SK-N-SH treated with all-trans-retinoic acid at 6 μM for 48 hours (cell line): ENCODE measurements at regions not wholly inside any gene's neighbourhood (a gene's known extent, or its start where the extent isn't known, plus 50 kb on each side); places are given as distances from the start of the nearest gene placed in this dataset.

ENCODE experiments used
- ATAC-seq: fragments of 200-7000 bp; cut with Tn5 transposase; 3 replicates; pipeline ENCODE4 v1.9.1; 2020; ENCODE audit warnings: mild to moderate bottlenecking, moderate library complexity
- ARNTL ChIP-seq: fragments of 450-650 bp; formaldehyde crosslinking; IDR thresholded peaks from 2 replicates; pipeline ENCODE4 v1.5.0; 2020; ENCODE audit warnings: low read depth, mild to moderate bottlenecking, moderate library complexity, borderline replicate concordance
- CSDC2 ChIP-seq: fragments of 250-450 bp; sonication (Bioruptor Pico); IDR thresholded peaks from 2 replicates; pipeline ENCODE4 v1.5.0; 2020; ENCODE audit warnings: mild to moderate bottlenecking, moderate library complexity
- ESRRG ChIP-seq: fragments of 250-450 bp; sonication (Bioruptor Pico); IDR thresholded peaks from 2 replicates; pipeline ENCODE4 v1.6.1; 2021; ENCODE audit warnings: mild to moderate bottlenecking
- GLIS3 ChIP-seq: fragments of 250-450 bp; sonication (Bioruptor Pico); IDR thresholded peaks from 2 replicates; pipeline ENCODE4 v1.5.0; 2020; ENCODE audit warnings: mild to moderate bottlenecking, moderate library complexity
- ISL1 ChIP-seq: fragments of 250-450 bp; sonication (Bioruptor Pico); IDR thresholded peaks from 2 replicates; pipeline ENCODE4 v2.1.2; 2022; ENCODE audit warnings: mild to moderate bottlenecking, moderate library complexity
- PPARA ChIP-seq: fragments of 250-450 bp; sonication (Bioruptor Pico); IDR thresholded peaks from 2 replicates; pipeline ENCODE4 v1.5.0; 2020; ENCODE audit warnings: mild to moderate bottlenecking, borderline replicate concordance
- RARB ChIP-seq: fragments of 250-450 bp; sonication (Bioruptor Pico); IDR thresholded peaks from 2 replicates; pipeline ENCODE4 v1.8.0; 2021; ENCODE audit warnings: mild to moderate bottlenecking, moderate library complexity
- SNAI2 ChIP-seq: fragments of 250-450 bp; sonication (Bioruptor Pico); IDR thresholded peaks from 2 replicates; pipeline ENCODE4 v1.5.0; 2020; ENCODE audit warnings: mild to moderate bottlenecking, moderate library complexity
- TCF4 ChIP-seq: fragments of 250-450 bp; sonication (Bioruptor Pico); IDR thresholded peaks from 2 replicates; pipeline ENCODE4 v1.8.0; 2021; ENCODE audit warnings: mild to moderate bottlenecking, moderate library complexity, borderline replicate concordance
- TOX ChIP-seq: fragments of 250-450 bp; sonication (Bioruptor Pico); IDR thresholded peaks from 2 replicates; pipeline ENCODE4 v1.8.0; 2021; ENCODE audit warnings: mild to moderate bottlenecking, moderate library complexity, borderline replicate concordance
- ZC3H10 ChIP-seq: fragments of 250-450 bp; sonication (Bioruptor Pico); IDR thresholded peaks from 2 replicates; pipeline ENCODE4 v1.5.1; 2021; ENCODE audit warnings: mild to moderate bottlenecking, moderate library complexity
- ZFP3 ChIP-seq: fragments of 250-450 bp; sonication (Bioruptor Pico); IDR thresholded peaks from 2 replicates; pipeline ENCODE4 v1.5.0; 2020; ENCODE audit warnings: mild to moderate bottlenecking, moderate library complexity
- ZFP30 ChIP-seq: fragments of 450-650 bp; formaldehyde crosslinking; IDR thresholded peaks from 2 replicates; pipeline ENCODE4 v1.5.0; 2022; ENCODE audit warnings: mild to moderate bottlenecking, moderate library complexity
- ZNF565 ChIP-seq: fragments of 450-650 bp; formaldehyde crosslinking; conservative IDR thresholded peaks from 2 replicates; pipeline ENCODE4 v1.5.0; 2020; ENCODE audit warnings: low read depth, mild to moderate bottlenecking, moderate library complexity
- ZNF70 ChIP-seq: fragments of 450-650 bp; formaldehyde crosslinking; IDR thresholded peaks from 2 replicates; pipeline ENCODE4 v1.5.0; 2020; ENCODE audit warnings: mild to moderate bottlenecking, moderate library complexity
- ZNF8 ChIP-seq: fragments of 450-650 bp; formaldehyde crosslinking; IDR thresholded peaks from 2 replicates; pipeline ENCODE4 v1.5.0; 2020; ENCODE audit warnings: mild to moderate bottlenecking, moderate library complexity
- TF ChIP-seq, protein P1 (sequence below): fragments of 250-450 bp; sonication (Bioruptor Pico); IDR thresholded peaks from 2 replicates; pipeline ENCODE4 v1.8.0; 2021; ENCODE audit warnings: low read depth, mild to moderate bottlenecking, moderate library complexity, borderline replicate concordance
- TF ChIP-seq, protein P2 (sequence below): fragments of 250-450 bp; sonication (Bioruptor Pico); IDR thresholded peaks from 2 replicates; pipeline ENCODE4 v1.5.0; 2020; ENCODE audit warnings: mild to moderate bottlenecking, moderate library complexity
- TF ChIP-seq, protein P3 (sequence below): fragments of 250-450 bp; sonication (Bioruptor Pico); IDR thresholded peaks from 2 replicates; pipeline ENCODE4 v1.8.0; 2020; ENCODE audit warnings: mild to moderate bottlenecking, moderate library complexity, borderline replicate concordance
- TF ChIP-seq, protein P4 (sequence below): fragments of 250-450 bp; sonication (Bioruptor Pico); IDR thresholded peaks from 2 replicates; pipeline ENCODE4 v1.5.1; 2021; ENCODE audit warnings: mild to moderate bottlenecking, moderate library complexity
- TF ChIP-seq, protein P5 (sequence below): fragments of 250-450 bp; sonication (Bioruptor Pico); IDR thresholded peaks from 2 replicates; pipeline ENCODE4 v1.5.1; 2020; ENCODE audit warnings: low read depth, mild to moderate bottlenecking, moderate library complexity

DNA sequence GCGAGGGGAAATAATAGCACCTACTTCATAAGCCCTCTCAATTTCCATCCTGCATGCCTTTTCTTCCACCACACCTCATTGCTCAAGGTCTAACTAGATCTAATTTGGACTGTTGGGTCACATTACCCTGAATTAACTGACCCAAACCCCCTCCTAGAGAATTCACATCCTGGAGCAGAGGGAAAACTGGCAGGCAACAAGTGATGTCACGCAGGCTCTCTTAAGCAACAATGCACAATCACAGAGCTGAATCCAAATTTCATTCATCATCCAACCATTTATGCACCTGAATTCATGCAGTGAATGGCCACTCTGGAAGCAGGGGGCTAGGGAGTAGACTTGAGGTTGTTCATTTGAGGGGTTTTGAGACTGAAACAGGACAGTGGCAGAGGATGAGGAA, 107.7 kb upstream of the HUWE1 start:
- TF ChIP-seq, protein P1, sequence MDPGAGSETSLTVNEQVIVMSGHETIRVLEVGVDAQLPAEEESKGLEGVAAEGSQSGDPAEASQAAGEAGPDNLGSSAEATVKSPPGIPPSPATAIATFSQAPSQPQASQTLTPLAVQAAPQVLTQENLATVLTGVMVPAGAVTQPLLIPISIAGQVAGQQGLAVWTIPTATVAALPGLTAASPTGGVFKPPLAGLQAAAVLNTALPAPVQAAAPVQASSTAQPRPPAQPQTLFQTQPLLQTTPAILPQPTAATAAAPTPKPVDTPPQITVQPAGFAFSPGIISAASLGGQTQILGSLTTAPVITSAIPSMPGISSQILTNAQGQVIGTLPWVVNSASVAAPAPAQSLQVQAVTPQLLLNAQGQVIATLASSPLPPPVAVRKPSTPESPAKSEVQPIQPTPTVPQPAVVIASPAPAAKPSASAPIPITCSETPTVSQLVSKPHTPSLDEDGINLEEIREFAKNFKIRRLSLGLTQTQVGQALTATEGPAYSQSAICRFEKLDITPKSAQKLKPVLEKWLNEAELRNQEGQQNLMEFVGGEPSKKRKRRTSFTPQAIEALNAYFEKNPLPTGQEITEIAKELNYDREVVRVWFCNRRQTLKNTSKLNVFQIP = no peak
- ATAC-seq = no peak

DNA sequence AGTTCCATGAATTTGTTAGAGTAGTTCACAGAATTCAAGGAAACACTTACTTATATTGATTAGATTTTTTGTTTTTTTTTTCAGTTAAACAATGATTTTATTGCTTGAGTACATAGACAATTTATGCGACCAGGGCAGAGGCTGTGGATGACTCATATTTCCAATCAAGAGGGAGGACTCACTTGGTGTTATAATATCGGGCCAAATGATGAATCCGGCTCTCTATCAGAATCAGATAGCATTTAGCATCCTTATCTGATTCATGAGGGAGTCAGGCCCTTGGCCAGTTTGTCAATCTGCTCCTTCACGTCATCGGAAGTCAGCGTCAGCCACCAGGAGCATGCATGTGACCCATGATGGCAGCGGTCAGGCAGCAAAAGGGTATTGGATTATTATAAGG, 82.3 kb upstream of the HUWE1 start:
- TF ChIP-seq ESRRG (CRISPR knock-in tag) (no peak), ZNF8 (CRISPR knock-in tag) (no peak), RARB (CRISPR knock-in tag) (no peak), ZC3H10 (CRISPR knock-in tag) (no peak), ARNTL (no peak), ZNF565 (CRISPR knock-in tag) (no peak), ISL1 (CRISPR knock-in tag) (no peak), PPARA (CRISPR knock-in tag) (no peak), CSDC2 (CRISPR knock-in tag) (no peak), GLIS3 (CRISPR knock-in tag) (no peak)
- TF ChIP-seq, protein P2, sequence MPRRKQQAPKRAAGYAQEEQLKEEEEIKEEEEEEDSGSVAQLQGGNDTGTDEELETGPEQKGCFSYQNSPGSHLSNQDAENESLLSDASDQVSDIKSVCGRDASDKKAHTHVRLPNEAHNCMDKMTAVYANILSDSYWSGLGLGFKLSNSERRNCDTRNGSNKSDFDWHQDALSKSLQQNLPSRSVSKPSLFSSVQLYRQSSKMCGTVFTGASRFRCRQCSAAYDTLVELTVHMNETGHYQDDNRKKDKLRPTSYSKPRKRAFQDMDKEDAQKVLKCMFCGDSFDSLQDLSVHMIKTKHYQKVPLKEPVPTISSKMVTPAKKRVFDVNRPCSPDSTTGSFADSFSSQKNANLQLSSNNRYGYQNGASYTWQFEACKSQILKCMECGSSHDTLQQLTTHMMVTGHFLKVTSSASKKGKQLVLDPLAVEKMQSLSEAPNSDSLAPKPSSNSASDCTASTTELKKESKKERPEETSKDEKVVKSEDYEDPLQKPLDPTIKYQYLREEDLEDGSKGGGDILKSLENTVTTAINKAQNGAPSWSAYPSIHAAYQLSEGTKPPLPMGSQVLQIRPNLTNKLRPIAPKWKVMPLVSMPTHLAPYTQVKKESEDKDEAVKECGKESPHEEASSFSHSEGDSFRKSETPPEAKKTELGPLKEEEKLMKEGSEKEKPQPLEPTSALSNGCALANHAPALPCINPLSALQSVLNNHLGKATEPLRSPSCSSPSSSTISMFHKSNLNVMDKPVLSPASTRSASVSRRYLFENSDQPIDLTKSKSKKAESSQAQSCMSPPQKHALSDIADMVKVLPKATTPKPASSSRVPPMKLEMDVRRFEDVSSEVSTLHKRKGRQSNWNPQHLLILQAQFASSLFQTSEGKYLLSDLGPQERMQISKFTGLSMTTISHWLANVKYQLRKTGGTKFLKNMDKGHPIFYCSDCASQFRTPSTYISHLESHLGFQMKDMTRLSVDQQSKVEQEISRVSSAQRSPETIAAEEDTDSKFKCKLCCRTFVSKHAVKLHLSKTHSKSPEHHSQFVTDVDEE (CRISPR knock-in tag) = no peak
- TF ChIP-seq, protein P3, sequence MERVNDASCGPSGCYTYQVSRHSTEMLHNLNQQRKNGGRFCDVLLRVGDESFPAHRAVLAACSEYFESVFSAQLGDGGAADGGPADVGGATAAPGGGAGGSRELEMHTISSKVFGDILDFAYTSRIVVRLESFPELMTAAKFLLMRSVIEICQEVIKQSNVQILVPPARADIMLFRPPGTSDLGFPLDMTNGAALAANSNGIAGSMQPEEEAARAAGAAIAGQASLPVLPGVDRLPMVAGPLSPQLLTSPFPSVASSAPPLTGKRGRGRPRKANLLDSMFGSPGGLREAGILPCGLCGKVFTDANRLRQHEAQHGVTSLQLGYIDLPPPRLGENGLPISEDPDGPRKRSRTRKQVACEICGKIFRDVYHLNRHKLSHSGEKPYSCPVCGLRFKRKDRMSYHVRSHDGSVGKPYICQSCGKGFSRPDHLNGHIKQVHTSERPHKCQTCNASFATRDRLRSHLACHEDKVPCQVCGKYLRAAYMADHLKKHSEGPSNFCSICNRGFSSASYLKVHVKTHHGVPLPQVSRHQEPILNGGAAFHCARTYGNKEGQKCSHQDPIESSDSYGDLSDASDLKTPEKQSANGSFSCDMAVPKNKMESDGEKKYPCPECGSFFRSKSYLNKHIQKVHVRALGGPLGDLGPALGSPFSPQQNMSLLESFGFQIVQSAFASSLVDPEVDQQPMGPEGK = no peak
- TF ChIP-seq, protein P4, sequence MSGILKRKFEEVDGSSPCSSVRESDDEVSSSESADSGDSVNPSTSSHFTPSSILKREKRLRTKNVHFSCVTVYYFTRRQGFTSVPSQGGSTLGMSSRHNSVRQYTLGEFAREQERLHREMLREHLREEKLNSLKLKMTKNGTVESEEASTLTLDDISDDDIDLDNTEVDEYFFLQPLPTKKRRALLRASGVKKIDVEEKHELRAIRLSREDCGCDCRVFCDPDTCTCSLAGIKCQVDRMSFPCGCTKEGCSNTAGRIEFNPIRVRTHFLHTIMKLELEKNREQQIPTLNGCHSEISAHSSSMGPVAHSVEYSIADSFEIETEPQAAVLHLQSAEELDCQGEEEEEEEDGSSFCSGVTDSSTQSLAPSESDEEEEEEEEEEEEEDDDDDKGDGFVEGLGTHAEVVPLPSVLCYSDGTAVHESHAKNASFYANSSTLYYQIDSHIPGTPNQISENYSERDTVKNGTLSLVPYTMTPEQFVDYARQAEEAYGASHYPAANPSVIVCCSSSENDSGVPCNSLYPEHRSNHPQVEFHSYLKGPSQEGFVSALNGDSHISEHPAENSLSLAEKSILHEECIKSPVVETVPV (CRISPR knock-in tag) = no peak

DNA sequence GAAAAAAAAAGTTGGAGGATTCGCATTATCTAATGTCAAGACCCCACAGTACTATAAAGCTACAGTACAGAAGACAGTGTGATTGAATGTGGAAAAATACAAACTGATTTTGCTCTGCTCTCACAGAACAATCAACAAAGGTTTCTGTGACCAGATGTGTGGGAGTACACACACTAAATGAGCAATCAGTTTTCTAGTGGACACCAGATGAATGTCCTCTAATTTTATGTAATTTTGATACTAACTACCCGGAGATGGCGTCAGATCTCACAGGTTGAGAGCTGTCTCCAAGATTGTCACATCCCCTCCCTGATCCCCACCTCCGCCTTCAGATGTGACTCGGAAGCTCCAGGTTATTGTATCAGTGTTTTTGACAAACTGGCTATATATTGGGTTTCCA, 81.9 kb upstream of the HUWE1 start:
- no peak for ATAC-seq
- no peak for TF ChIP-seq TOX (CRISPR knock-in tag)
- TF ChIP-seq ARNTL = no peak
- TF ChIP-seq, protein P5, sequence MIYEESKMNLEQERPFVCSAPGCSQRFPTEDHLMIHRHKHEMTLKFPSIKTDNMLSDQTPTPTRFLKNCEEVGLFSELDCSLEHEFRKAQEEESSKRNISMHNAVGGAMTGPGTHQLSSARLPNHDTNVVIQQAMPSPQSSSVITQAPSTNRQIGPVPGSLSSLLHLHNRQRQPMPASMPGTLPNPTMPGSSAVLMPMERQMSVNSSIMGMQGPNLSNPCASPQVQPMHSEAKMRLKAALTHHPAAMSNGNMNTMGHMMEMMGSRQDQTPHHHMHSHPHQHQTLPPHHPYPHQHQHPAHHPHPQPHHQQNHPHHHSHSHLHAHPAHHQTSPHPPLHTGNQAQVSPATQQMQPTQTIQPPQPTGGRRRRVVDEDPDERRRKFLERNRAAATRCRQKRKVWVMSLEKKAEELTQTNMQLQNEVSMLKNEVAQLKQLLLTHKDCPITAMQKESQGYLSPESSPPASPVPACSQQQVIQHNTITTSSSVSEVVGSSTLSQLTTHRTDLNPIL = no peak
- TF ChIP-seq SNAI2 (CRISPR knock-in tag) = no peak
- no peak for TF ChIP-seq ZC3H10 (CRISPR knock-in tag)
- no peak for TF ChIP-seq ESRRG (CRISPR knock-in tag)
- TF ChIP-seq ZFP3 = no peak
- TF ChIP-seq TCF4 = no peak
- TF ChIP-seq ZNF70 (CRISPR knock-in tag) = no peak
- TF ChIP-seq, protein P2 (CRISPR knock-in tag) = no peak
- TF ChIP-seq ISL1 (CRISPR knock-in tag) = no peak
- no peak for TF ChIP-seq ZFP30 (CRISPR knock-in tag)
- TF ChIP-seq ZNF8 (CRISPR knock-in tag) = no peak
- no peak for TF ChIP-seq PPARA (CRISPR knock-in tag)

More for the DNA sequence above, 82.3 kb upstream of the HUWE1 start:
- no peak for ATAC-seq
